NCI-H2196 (cell line): ENCODE measurements at regions not wholly inside any gene's neighbourhood (a gene's known extent, or its start where the extent isn't known, plus 50 kb on each side); places are given as distances from the start of the nearest gene placed in this dataset.
"Not testable (repeated sequence)": the region's sequence is repeated elsewhere in the genome, so short reads cannot be mapped to it uniquely, and the experiment has no call there.

Experiments
- DNase-seq: peaks from one replicate; lab custom pipeline; 2025; ENCODE audit not compliant: unreplicated experiment; lab: John Stamatoyannopoulos, UW

DNA sequence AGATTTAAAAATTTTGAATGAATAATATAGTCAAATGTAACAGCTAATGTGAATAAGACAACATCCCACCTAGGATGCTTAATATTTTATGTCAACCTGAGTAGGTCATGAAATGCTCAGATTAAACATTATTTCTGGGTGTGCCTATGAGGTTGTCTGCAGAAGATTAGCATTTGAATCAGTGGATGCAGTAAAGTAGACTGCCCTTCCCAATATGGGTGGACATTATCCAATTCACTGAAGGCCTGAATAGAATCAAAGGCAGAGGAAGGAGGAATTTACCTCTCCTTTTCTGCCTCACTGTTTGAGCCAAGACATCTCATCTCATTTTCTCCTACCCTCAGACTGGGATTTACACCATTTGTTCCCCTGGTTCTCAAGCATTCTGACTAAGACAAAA is 1582.3 kb downstream of the EFNA5 start:
- no peak for DNase-seq

DNA sequence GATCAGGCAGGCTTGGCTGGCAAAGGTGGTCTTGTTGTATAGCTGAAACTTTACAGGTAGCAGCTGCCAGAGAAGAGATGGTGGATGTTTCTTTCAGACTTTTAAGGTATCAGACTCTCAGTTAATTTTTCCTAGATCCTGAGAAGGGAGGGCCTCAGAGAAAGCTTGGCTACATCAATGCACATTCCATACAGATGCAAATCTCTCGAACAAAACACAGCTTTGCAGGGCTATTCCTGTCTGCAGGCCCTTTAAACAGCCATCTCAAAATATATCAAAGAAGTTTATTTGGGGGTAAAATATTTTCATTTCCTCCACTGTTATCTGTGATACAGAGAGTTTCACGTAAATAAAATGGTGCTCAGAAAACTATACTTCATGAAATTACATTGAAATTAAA is 1584.4 kb downstream of the EFNA5 start:
- DNase-seq, result no peak

DNA sequence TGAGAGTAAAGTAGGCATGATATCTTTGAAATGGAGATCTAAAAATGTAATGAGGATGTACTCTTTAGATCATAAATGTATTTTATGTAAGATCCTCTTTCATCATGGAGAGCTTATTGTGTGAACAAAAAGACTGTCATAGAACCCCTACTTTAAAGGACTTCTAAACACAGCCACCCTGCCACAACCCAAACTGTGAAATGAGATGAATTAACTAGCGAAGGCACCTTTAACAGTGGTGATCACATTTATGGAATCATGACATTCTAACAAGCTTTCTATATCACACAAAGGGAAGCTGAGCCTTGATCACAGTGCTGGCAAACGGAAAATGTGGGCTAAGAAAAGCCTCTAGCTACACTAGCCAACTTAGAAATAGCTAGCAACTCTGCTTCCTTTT is 1585.2 kb downstream of the EFNA5 start:
- DNase-seq, result no peak

DNA sequence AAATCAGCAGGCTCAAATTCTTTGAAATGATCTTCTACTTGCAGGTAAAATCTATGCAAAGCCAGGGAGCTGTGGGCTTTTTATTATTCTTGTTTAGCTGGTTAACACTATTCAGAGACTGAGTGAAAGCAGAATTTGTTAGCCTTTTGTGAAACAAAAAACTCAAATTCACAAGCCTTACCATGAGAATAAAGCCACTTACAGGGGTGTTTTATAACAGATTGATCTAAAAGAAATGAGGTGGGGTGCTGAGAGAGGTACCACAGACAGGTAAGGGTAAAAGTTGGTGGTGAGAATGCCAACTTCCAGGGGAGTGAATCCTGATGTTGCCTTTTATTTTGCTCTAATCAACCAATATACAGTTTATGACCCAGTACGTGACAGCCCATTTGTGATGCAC is 1585.6 kb downstream of the EFNA5 start:
- DNase-seq, result no peak

DNA sequence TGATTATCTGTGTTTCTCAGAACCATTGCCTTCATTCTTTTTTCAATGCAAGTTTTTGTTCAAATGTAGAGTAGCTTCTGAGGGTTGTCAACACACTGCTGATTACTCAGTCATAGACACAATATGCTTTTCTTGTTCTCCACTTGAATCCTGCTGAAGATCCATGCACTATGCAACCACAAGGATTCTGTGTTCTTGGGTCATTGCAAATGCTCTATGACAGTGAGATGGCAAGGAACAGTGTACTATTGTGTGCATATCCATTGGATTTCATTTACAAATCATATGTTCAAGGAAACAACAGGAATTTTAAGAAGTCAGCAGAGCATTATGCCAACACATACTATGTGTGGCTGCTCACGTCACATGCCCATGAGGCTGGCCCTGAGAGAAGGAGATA is 1590.2 kb downstream of the EFNA5 start:
- no peak for DNase-seq

DNA sequence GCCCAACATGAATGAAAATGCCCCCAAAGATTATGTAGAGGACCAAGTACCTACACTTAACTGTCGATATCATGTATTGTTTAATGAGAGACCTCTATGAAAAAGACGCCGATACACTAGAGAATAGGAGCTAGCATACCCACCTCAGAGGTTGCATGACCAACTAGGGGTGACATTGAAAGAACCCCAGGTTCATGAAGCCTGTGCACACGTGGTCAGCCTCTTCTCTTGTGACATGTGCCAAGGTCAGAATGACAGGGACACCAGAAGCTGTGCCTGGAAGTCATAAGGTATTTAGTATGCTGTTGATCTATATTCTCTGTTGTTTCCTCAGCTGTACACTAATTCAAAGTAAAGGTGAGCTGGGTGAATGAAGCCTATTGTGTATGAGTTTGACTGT is 1594.1 kb downstream of the EFNA5 start:
- no peak for DNase-seq

DNA sequence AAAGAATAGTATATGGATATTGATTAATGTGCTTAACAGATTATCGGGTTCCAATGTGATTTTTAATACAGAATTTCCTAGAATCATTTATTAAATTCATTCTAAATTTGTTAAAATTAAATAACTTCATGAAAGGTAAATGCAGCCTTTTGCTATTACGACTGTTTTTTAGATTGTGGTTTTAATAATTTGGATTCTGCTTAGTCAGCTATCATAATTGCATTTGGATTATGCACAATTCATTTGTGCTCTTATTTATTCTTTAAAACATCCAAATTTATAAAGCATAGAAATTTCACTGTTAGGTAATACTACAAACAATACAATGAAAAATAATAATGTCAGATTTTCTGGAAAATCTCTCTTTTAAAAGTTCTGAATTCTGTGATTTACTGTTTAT is 1598.5 kb downstream of the EFNA5 start:
- DNase-seq, result no peak

DNA sequence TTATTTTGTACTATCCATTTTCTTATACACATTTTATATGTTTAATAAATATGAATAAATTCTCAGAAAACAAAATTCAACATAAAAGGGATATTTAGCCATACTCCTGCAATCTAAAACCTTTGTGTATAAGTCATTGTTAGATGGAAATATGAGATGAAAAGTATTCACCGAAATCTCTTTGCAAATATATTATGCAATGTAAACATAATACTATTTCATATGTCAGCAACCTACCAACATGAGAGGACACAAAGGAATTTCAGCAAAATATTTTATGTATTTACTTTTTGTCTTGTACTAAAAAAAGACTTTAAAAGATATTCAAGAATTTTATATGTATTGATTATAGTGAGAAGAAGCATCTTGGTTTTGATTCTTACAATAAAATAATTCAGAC is 1623.4 kb downstream of the EFNA5 start:
- no peak for DNase-seq

DNA sequence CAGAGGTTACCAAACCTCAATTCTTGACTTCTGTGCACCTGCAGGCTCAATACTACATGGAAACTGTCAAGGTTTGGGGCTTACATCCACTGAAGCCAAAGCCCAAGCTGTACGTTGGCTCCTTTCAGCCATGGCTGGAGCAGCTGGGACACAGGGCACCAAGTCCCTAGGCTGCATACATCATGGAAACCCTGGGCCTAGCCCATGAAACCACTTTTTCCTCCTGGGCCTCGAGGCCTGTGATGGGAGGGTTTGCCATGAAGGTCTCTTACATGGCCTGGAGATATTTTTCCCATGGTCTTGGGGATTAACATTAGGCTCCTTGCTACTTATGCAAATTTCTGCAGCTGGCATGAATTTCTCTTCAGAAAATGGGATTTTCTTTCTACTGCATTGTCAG is 1638.7 kb downstream of the EFNA5 start:
- DNase-seq, result not testable (repeated sequence)

DNA sequence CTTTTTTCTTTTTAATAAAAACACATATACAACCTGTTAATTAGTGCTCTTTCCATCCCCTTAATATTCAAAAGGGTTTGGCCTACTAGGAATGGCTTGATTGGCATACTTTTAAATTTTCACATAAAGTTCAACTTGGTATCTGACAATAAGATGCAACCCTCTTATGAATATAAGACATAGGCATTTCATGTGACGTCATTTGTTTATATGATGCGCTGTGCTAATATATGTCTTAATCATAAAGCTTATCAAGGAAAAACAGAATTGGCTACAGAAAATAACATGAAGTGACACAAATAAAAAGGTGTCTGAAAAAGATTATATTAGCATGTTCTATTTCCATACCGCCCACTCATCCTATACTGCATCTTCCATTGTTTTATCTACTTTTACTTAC is 1642.4 kb downstream of the EFNA5 start:
- DNase-seq, result no peak

DNA sequence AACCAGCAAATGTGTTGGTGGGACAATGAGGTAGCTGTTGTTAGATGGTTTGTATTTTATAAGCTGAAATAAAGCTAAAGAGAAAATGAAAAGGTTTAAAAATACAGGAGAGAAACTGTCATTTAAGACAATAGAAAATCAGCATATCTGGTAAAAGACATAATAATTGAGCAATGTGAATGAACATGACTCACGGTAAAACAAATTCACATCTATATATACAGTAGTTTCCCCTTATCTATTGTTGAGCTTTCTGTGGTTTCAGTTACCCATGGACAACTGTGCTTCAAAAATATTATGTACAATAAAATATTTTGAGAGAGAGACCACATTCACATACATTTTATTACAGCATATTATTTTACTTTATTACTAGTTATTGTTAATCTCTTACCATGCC is 1649.8 kb downstream of the EFNA5 start:
- DNase-seq, result no peak

DNA sequence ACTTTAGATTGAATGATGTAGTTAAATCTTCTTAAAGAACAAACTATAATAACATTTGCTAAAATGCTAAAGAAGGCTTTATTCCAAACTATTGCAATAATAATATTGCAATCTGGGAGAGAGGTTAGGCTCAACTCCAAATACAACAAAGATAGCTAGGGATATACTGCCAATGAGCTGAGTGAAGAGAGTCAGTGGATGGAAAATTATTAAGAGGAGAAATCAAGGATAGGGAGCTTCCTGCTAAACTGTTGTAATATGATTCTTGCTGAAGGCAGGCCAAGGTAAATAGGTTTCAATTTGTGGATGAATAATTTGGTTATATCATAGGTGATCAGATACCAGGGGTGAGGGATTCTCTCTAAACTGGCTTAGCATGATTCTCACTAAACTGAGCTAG is 1651.5 kb downstream of the EFNA5 start:
- peak; percentile 34 for DNase-seq

DNA sequence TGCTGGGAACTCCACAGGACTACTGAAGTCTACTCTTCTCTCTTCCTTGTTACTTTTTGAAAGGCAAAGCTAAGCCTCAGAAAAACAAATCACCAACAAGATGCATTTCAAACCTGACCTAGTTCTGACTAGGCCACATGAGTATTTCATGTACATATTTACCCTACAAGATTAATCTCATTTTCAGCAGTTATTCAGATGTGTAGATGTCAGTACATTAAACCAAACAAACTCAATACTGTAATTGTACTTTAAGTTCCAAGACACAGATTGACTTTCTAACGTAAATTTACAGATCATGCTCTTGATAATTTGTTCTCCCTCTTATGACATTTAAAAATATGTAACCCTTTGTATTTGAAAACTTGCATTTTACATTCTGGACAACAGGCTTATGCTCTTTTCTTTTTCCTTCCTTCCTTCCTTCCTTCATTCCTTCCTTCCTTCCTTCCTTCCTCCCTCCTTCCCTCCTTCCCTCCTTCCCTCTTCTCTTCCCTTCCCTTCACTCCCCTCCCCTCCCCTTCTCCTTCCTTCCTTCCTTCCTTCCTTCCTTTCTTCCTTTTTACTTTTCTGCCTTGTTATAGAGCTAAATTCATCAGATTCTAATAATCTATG is 1653.4 kb downstream of the EFNA5 start:
- DNase-seq, result no peak

DNA sequence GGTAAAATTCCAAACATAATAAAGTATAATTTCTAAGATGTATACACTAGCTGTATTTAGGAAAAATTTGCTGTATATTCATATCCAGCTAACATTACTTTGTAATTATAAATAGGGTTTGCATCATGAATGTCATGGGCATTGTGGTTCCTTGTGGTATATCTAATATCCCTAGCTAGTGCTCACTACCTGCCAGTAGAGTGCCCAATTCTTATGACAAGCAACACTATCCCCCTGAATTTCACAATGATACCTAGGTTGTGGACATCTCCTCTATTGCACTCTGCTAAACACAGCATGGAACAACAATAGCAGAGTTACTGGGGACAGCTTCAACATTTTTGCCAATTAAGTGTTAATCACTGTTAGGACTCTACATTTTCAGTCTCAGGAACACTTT is 1656.5 kb downstream of the EFNA5 start:
- no peak for DNase-seq

DNA sequence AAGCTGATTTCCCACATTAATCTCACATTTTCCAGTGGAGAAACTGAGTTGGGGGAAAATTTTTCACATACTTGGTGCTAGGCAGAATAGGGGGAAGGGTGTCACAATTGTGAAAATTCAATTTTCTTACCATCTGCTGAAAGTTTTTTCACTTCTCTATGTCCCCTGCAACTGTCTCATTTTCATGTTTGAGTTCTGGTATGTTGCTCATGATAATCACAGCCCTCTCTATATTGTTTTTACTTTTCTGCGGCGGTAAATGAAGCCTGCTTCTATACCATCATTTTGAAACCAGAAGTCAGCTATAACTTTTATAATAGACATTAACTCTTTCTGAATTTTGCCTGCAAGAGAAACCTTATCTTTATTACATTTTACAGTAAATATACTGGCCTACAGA is 1664.5 kb downstream of the EFNA5 start:
- no peak for DNase-seq

DNA sequence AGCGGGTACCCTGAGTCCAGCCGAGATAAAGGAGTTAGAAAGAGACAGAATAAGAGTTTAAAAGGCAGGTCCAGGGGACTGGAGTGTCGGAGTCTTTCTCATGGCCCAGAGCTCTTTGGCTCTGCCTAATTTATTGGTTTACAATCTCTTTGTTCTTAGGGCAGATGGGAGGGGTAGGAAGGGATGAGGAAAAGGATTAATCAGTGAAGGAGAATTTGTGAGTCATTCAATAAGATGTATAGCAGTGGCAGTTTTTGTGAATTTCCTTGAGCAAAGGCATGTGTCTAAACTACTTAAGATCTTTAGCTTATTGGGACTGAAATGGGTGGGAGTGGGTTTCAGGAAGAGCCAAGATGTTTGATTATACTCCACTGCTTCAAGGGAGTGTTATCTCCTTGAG is 1671.7 kb downstream of the EFNA5 start:
- DNase-seq, result not testable (repeated sequence)

DNA sequence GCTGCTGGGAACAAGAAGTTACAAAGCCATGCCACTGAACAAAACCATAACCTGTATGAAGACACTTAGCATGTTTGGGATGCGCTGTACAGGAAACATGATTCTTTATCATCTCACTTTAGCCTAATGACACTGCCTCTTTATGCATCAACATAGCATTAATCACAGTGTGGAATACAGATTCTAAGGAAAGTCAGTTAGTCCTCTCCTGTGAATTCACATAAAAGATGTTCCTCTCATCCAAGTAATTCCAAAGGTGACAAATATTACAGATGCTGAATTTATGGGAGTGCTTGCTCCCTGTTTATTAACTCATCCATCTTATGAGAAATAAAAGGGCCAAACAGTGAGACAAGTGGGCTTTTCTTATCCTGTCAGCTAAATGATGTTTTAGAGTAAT is 1677.7 kb downstream of the EFNA5 start:
- no peak for DNase-seq

DNA sequence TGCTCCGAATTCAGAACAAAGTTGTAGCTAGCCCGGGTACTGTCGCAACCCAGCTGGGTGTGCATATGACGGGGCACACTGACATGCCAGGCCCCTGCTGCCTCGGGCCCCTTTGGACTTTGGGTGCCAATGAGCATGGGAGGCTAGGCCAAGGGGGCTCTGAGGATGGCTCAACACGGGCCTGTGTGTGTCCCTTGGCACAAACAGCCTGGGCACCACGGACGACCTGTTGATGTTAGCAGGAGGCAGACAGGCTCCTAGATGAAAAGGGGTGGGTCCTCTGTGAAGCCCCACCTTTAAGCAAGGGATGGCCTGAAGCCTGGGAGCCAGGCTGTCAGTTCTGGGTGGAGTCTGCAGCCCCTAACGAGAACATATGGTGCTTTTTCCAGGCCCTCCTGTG is 1688.2 kb downstream of the EFNA5 start:
- no peak for DNase-seq

DNA sequence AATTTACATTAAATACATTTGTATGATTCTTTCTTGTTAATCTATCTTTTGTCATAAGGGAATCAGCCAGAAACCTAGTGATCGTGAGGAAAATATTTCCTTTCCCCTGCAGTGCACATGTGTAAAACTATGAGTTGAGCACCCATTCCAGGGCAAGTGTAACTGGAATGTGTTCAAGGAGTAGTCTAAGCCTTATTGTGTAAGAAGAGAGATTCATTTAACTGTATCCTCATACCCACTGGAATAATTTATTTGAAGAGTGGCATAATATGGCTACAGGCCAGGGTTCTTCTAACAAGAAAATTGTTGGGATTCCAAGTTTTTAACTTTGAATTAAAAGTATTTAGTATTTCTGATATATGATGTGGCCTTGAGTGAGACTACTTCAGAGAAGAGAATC is 1692.7 kb downstream of the EFNA5 start:
- no peak for DNase-seq

DNA sequence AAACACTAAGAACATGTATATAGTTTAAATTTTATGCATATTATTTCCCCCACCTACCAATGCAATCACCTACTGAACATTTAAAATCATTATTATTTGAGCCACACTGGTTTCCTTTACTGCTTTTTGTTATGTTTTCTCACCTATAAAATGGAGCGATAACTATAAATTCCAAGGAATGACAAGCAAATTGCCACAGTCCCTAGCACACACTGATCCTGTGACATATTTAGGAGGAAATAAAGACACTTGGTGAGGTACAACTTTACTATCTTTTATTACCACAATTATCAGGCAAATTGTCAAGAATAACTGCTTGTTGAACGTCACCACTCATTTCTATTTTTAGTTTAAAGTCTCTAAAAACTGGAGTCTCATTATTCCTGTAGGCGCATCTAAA is 1693.6 kb downstream of the EFNA5 start:
- no peak for DNase-seq

DNA sequence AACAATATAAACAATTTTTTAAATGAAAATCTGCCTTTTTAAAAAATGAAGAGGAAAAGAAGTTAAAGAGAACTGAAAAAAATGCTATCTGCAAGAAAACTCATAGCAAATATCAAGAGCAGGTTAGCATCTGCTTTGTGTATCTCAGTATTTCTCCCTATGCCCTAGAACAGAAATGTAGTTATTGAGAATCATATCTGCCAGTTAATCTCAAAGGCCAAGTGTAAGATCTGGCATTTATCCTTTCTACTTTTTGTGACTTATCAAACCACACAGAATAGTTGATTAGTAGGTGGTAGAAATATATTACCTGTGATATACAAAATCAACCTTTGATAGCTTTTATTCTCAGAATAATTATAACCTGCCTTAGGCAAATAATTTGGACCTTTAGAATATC is 1699.8 kb downstream of the EFNA5 start:
- DNase-seq, result no peak

DNA sequence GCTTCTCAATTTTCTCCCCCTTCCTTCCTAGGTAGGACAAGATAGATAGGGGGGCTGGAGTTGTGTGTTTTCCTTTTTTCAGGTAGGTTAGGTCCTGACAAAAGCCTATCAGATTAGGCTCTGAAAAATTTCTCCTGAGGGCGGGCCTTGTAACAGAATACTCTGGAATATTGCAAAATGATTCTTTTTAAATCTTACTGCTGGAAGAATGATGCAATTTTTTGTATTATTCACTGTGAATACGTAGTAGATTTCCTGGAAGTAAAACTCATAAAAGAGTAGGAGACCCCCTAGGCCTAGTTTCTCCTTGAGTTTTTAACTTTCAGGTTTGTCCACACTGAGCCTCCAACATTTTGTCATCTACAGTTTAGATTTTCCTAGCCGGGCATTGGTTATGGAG is 1701.8 kb downstream of the EFNA5 start:
- DNase-seq, result no peak

DNA sequence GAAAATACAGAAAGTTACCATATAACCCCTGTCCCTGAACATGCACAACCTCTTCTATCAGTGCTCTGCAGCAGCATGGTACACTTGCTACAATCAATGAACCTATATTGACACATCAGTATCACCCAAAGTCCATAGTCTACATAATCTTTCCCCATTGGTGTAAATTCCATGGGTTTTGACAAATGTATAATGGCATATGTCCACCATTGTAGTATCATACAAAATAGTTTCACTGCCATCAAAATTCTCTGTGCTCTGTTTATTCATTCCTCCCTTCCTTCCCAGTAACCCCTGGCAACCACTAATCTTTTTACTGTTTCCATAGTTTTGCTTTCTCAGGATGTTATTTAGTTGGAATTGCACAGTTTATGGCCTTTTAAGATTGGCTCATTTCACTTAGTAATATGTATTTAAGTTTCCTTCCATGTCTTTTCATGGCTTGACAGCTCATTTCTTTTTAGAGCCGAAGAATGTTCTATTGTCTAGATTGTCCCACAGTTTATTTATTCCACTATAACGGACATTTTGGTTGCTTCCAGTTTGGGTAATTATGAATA is 1707.0 kb downstream of the EFNA5 start:
- DNase-seq, result no peak
